NCI-H345 treated with DMSO at 0.1 percent for 48 hours (cell line): ENCODE measurements at regions not wholly inside any gene's neighbourhood (a gene's known extent, or its start where the extent isn't known, plus 50 kb on each side); places are given as distances from the start of the nearest gene placed in this dataset.

Experiments
- DNase-seq: peaks from one replicate; lab custom pipeline; 2025; ENCODE audit not compliant: unreplicated experiment; lab: John Stamatoyannopoulos, UW

- no peak for DNase-seq
Measured at GRCh38 chr6:132934496-132934895, 120.1 kb downstream of the RPS12 start.

GRCh38 chr6:132936646-132937045 lies 122.3 kb downstream of the RPS12 start:
- DNase-seq: no peak

GRCh38 chr6:132937466-132937906 lies 123.1 kb downstream of the RPS12 start:
- DNase-seq: no peak

- DNase-seq: no peak
Measured at GRCh38 chr6:132948889-132949288, 134.5 kb downstream of the RPS12 start.

GRCh38 chr6:132950566-132950965 lies 136.2 kb downstream of the RPS12 start:
- no peak for DNase-seq

GRCh38 chr6:132952031-132952867 lies 137.9 kb downstream of the RPS12 start:
- DNase-seq: no peak

GRCh38 chr6:132952986-132953385 lies 138.6 kb downstream of the RPS12 start:
- DNase-seq: no peak

- DNase-seq: no peak
Measured at GRCh38 chr6:132954222-132954621, 139.9 kb downstream of the RPS12 start.

GRCh38 chr6:132954936-132955335 lies 140.6 kb downstream of the RPS12 start:
- DNase-seq: no peak

GRCh38 chr6:132959639-132960326 lies 145.4 kb downstream of the RPS12 start:
- DNase-seq: no peak

GRCh38 chr6:132960720-132961119 lies 146.4 kb downstream of the RPS12 start:
- no peak for DNase-seq

GRCh38 chr6:132961122-132961521 lies 146.8 kb downstream of the RPS12 start:
- no peak for DNase-seq

GRCh38 chr6:132961610-132962009 lies 147.2 kb downstream of the RPS12 start:
- DNase-seq: no peak

GRCh38 chr6:132962936-132963868 lies 148.8 kb downstream of the RPS12 start:
- peak; percentile 1 for DNase-seq

- no peak for DNase-seq
Measured at GRCh38 chr6:132964101-132964867, 149.9 kb downstream of the RPS12 start.

- DNase-seq: no peak
Measured at GRCh38 chr6:132964868-132965382, 150.6 kb downstream of the RPS12 start.

- no peak for DNase-seq
Measured at GRCh38 chr6:132967871-132968270, 153.5 kb downstream of the RPS12 start.

GRCh38 chr6:132968419-132968950 lies 154.1 kb downstream of the RPS12 start:
- no peak for DNase-seq

- DNase-seq: no peak
Measured at GRCh38 chr6:132969196-132969595, 154.8 kb downstream of the RPS12 start.

GRCh38 chr6:132971676-132972075 lies 157.3 kb downstream of the RPS12 start:
- DNase-seq: no peak
